IMR-90 (cell line): ENCODE measurements at regions not wholly inside any gene's neighbourhood (a gene's known extent, or its start where the extent isn't known, plus 50 kb on each side); places are given as distances from the start of the nearest gene placed in this dataset.

ENCODE experiments used
- ATAC-seq: fragments of 200-7000 bp; cut with Tn5 transposase; 2 replicates; pipeline ENCODE4 v1.9.1; 2020; ENCODE audit warnings: low read depth, mild to moderate bottlenecking, moderate library complexity
- BruUV-seq: library from RNA; stranded (reverse); fragments of 400-500 nt; replicated peaks from 2 replicates; lab custom pipeline; 2021; lab: Mats Ljungman, UMichigan
- CTCF ChIA-PET: fragments of 300-600 bp; formaldehyde crosslinking; extraction: SDS; loops from one replicate; lab custom pipeline; 2021; ENCODE audit warnings: antibody characterized with exemption; lab: Yijun Ruan, JAX
- POLR2A ChIA-PET: fragments of 300-600 bp; sonication (Branson Sonifier 250); formaldehyde crosslinking; loops from one replicate; lab custom pipeline; 2022; ENCODE audit warnings: antibody characterized with exemption; ENCODE audit not compliant: unreplicated experiment; lab: Charles Lee
- DNase-seq: peaks from one replicate; pipeline ENCODE4 v3.0.0; 2013
- H2AFZ ChIP-seq: replicated peaks from 2 replicates; pipeline ENCODE3; 2013; ENCODE audit warnings: low read length, mild to moderate bottlenecking; ENCODE audit not compliant: poor library complexity
- H2AK5ac ChIP-seq: 2 replicates; pipeline ENCODE4 v1.6.1; 2013; ENCODE audit warnings: low read depth, low read length, inconsistent platforms
- H2AK9ac ChIP-seq: replicated peaks from 2 replicates; pipeline ENCODE3; 2013; ENCODE audit warnings: mild to moderate bottlenecking, low read depth, low read length, moderate library complexity; ENCODE audit not compliant: poor library complexity
- H2BK120ac ChIP-seq: 2 replicates; pipeline ENCODE4 v1.6.1; 2013; ENCODE audit warnings: low read depth, low read length, inconsistent platforms
- H2BK15ac ChIP-seq: 3 replicates; pipeline ENCODE4 v1.6.1; 2013; ENCODE audit warnings: low read depth, low read length, inconsistent platforms
- H2BK20ac ChIP-seq: 2 replicates; pipeline ENCODE4 v1.6.1; 2013; ENCODE audit warnings: low read depth, mild to moderate bottlenecking, inconsistent platforms, low read length, moderate library complexity
- H2BK5ac ChIP-seq: 2 replicates; pipeline ENCODE4 v1.6.1; 2013; ENCODE audit warnings: mild to moderate bottlenecking, low read depth, low read length, inconsistent platforms; ENCODE audit not compliant: poor library complexity, severe bottlenecking
- H3K14ac ChIP-seq: replicated peaks from 2 replicates; pipeline ENCODE4 v1.6.1; 2013; ENCODE audit warnings: low read depth, low read length, inconsistent platforms
- H3K18ac ChIP-seq: 2 replicates; pipeline ENCODE4 v1.6.1; 2013; ENCODE audit warnings: low read depth, low read length, control low read depth
- H3K23ac ChIP-seq: 2 replicates; pipeline ENCODE4 v1.6.1; 2013; ENCODE audit warnings: low read depth, low read length, inconsistent platforms
- H3K27ac ChIP-seq: 2 replicates; pipeline ENCODE4 v1.5.1; 2013; ENCODE audit warnings: mild to moderate bottlenecking, control low read depth, low read length; ENCODE audit not compliant: insufficient read depth
- H3K27me3 ChIP-seq: 2 replicates; pipeline ENCODE4 v1.6.1; 2013; ENCODE audit warnings: low read length; ENCODE audit not compliant: control insufficient read depth, insufficient read depth
- H3K36me3 ChIP-seq: 2 replicates; pipeline ENCODE4 v1.6.1; 2013; ENCODE audit warnings: low read length, mixed read lengths; ENCODE audit not compliant: control insufficient read depth, insufficient read depth
- H3K4ac ChIP-seq: 2 replicates; pipeline ENCODE4 v1.6.1; 2013; ENCODE audit warnings: low read depth, low read length, inconsistent platforms
- H3K4me1 ChIP-seq: 2 replicates; pipeline ENCODE4 v1.6.1; 2013; ENCODE audit warnings: low read length, mixed read lengths; ENCODE audit not compliant: control insufficient read depth, insufficient read depth
- H3K4me2 ChIP-seq: 2 replicates; pipeline ENCODE4 v1.6.1; 2013; ENCODE audit warnings: low read depth, mild to moderate bottlenecking, control low read depth, low read length, moderate library complexity
- H3K4me3 ChIP-seq: 2 replicates; pipeline ENCODE4 v1.5.1; 2013; ENCODE audit warnings: low read depth, mild to moderate bottlenecking, control low read depth, low read length, moderate library complexity; ENCODE audit not compliant: insufficient read depth
- H3K56ac ChIP-seq: 2 replicates; pipeline ENCODE4 v1.6.1; 2013; ENCODE audit warnings: low read length, inconsistent platforms; ENCODE audit not compliant: insufficient read depth; ENCODE audit errors: extremely low read depth
- H3K79me1 ChIP-seq, 2 experiments: 2 replicates each; pipeline ENCODE4 v1.6.1; 2013; ENCODE audit warnings: low read length in 2 of 2, inconsistent platforms in 1 of 2, low read depth in 1 of 2
- H3K9ac ChIP-seq: 2 replicates; pipeline ENCODE4 v1.6.1; 2013; ENCODE audit warnings: low read depth, low read length, control low read depth
- H3K9me1 ChIP-seq: 2 replicates; pipeline ENCODE4 v1.6.1; 2013; ENCODE audit warnings: low read length, inconsistent platforms; ENCODE audit not compliant: insufficient read depth
- H3K9me3 ChIP-seq: 2 replicates; pipeline ENCODE4 v1.6.1; 2013; ENCODE audit warnings: low read length; ENCODE audit not compliant: control insufficient read depth, insufficient read depth
- H4K20me1 ChIP-seq: 2 replicates; pipeline ENCODE4 v1.6.1; 2013; ENCODE audit warnings: low read length, inconsistent platforms; ENCODE audit not compliant: insufficient read depth
- H4K5ac ChIP-seq: 2 replicates; pipeline ENCODE4 v1.6.1; 2013; ENCODE audit warnings: mild to moderate bottlenecking, low read depth, low read length, control low read depth
- H4K8ac ChIP-seq, 2 experiments: 2 replicates each; pipeline ENCODE4 v1.6.1; 2013; ENCODE audit warnings: low read depth in 2 of 2, low read length in 2 of 2, control low read depth in 1 of 2, inconsistent platforms in 1 of 2
- H4K91ac ChIP-seq: 2 replicates; pipeline ENCODE4 v1.6.1; 2013; ENCODE audit warnings: low read depth, low read length, inconsistent platforms; ENCODE audit not compliant: insufficient read depth
- CEBPB ChIP-seq: IDR thresholded peaks from 2 replicates; pipeline ENCODE4 v1.6.1; 2012; ENCODE audit warnings: low read depth, low read length, improper control_type of control experiment
- CHD1 ChIP-seq: IDR thresholded peaks from 2 replicates; pipeline ENCODE4 v1.6.1; 2012; ENCODE audit warnings: low read depth, low read length, improper control_type of control experiment
- FOS ChIP-seq: fragments of 150-350 bp; IDR thresholded peaks from 2 replicates; pipeline ENCODE4 v1.6.1; 2016; ENCODE audit warnings: low read depth, low read length
- MAZ ChIP-seq: IDR thresholded peaks from 2 replicates; pipeline ENCODE4 v1.6.1; 2012; ENCODE audit warnings: low read depth, mild to moderate bottlenecking, low read length, improper control_type of control experiment, moderate library complexity, borderline replicate concordance
- WGBS, 2 experiments: methylation state at CpG; one replicate each; pipeline versions ENCODE4 v1.1.5 to v1.1.7; 2013; ENCODE audit warnings: missing lambda C conversion rate in 2 of 2; ENCODE audit not compliant: insufficient read length in 1 of 2; ENCODE audit errors: extremely low coverage in 2 of 2; 5-methylcytosine and 5-hydroxymethylcytosine counted together
- dilution Hi-C: fragments of 300-500 bp; cut with HindIII; formaldehyde crosslinking; loops from one replicate; pipeline ENCODE4 v1.14.3; 2018; ENCODE audit warnings: low sequenced_read_pairs; ENCODE audit not compliant: unreplicated experiment
- in situ Hi-C: fragments of 300-500 bp; cut with MboI; formaldehyde crosslinking; loops from 3 replicates; pipeline ENCODE4 v1.14.3; 2019; ENCODE audit warnings: low sequenced_read_pairs, inconsistent platforms, mixed read lengths
- intact Hi-C: fragments of 100-400 bp; cut with micrococcal nuclease; formaldehyde crosslinking; loops from 2 replicates; pipeline ENCODE4 v1.10.0; 2022

GRCh38 chr4:103292959-103293358 lies 94.8 kb upstream of the CENPE start:
- no peak for DNase-seq
- H3K56ac ChIP-seq = no peak overlapping the region
- H3K27ac ChIP-seq = no peak overlapping the region
- no peak overlapping the region for H4K8ac ChIP-seq
- H3K9me1 ChIP-seq = no peaks in the 10 kb centered on the region
- H3K9ac ChIP-seq = no peak overlapping the region
- WGBS, 2 experiments = 60% methylated on average over 1 of the region's 3 CpGs; no CpG with 5 or more reads in 1 of the 2 experiments
- POLR2A ChIA-PET = no interaction called here
- H3K36me3 ChIP-seq = no peaks in the 10 kb centered on the region
- no peak overlapping the region for H3K4ac ChIP-seq
- H2BK15ac ChIP-seq = no peak overlapping the region
- H3K4me1 ChIP-seq = no peaks in the 10 kb centered on the region
- no peak overlapping the region for H2AFZ ChIP-seq
- H2BK20ac ChIP-seq = no peak overlapping the region
- no TSS peak for BruUV-seq
- no peak overlapping the region for H4K5ac ChIP-seq
- H2BK120ac ChIP-seq = no peak overlapping the region
- H3K79me1 ChIP-seq = no peaks in the 10 kb centered on the region
- no peak overlapping the region for H3K23ac ChIP-seq
- dilution Hi-C loops (no loop called here), intact Hi-C loops (no loop called here), in situ Hi-C loops (no loop called here)
- no peak overlapping the region for H3K14ac ChIP-seq
- no peak overlapping the region for H2AK5ac ChIP-seq
- H3K18ac ChIP-seq = no peak overlapping the region
- TF ChIP-seq FOS (no peak), CEBPB (no peak), CHD1 (no peak), MAZ (no peak)
- H3K4me3 ChIP-seq = no peak overlapping the region
- H2BK5ac ChIP-seq = no peak overlapping the region
- no peak overlapping the region for H4K91ac ChIP-seq
- CTCF ChIA-PET = no interaction called here
- no peak for ATAC-seq
- no peak overlapping the region for H3K4me2 ChIP-seq
- H3K9me3 ChIP-seq = no peaks in the 10 kb centered on the region; the same call in 1 of the 2 replicates
- no peaks in the 10 kb centered on the region for H4K20me1 ChIP-seq
- no peak overlapping the region for H2AK9ac ChIP-seq
- no peaks in the 10 kb centered on the region for H3K27me3 ChIP-seq
